ENCODE measurements at regions not wholly inside any gene's neighbourhood (a gene's known extent, or its start where the extent isn't known, plus 50 kb on each side); places are given as distances from the start of the nearest gene placed in this dataset.
A peak's percentile ranks its signal among the peaks of the same experiment; 100 is the strongest.

DNA sequence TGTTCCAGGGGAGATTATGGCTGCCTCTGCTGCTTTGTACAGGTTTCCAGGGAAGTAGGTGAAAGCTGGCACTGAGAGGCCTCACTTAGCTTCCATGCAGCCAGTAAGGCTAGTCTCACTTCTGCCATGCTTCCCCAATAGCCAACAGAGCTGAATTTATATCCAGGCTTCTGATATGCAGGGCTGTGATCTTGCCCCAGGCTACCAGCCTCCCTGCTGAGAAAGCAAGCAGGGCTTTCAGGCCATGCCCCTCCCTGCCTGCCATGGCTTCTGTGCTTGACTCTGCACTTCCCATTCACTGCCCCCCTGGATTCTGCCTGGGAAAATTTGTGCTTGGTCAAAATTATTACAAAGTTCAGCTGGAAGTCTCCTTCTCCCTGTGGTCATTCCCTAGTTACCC, 302.1 kb upstream of the FBXO33 start:
- TF ChIP-seq ZFX (IDR thresholded peaks at IDR 0.05), result no peak
- TF ChIP-seq, protein P1, sequence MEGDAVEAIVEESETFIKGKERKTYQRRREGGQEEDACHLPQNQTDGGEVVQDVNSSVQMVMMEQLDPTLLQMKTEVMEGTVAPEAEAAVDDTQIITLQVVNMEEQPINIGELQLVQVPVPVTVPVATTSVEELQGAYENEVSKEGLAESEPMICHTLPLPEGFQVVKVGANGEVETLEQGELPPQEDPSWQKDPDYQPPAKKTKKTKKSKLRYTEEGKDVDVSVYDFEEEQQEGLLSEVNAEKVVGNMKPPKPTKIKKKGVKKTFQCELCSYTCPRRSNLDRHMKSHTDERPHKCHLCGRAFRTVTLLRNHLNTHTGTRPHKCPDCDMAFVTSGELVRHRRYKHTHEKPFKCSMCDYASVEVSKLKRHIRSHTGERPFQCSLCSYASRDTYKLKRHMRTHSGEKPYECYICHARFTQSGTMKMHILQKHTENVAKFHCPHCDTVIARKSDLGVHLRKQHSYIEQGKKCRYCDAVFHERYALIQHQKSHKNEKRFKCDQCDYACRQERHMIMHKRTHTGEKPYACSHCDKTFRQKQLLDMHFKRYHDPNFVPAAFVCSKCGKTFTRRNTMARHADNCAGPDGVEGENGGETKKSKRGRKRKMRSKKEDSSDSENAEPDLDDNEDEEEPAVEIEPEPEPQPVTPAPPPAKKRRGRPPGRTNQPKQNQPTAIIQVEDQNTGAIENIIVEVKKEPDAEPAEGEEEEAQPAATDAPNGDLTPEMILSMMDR (conservative IDR thresholded peaks at IDR 0.05), result no peak
- H3K27ac ChIP-seq, result no peak overlapping the region

DNA sequence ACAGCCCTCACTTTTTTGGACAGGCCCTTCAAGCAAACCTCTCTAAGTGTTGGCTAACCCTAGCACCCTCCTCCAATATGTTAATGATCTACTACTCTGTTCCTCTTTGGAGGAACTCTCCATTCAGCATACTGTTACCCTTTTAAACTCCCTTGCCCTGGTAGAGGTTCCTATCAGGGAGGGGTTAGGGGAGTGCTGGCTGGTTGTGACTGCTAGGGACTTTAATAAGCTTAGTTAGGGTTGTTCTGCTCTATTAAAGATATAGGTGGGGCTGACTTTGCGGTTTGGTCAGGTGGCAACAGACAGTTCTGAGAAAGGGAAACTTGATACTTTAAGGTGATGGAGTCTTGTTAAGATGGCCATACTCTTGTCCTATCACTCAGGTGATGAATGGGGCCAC, 301.5 kb upstream of the FBXO33 start:
- TF ChIP-seq, protein P1 (conservative IDR thresholded peaks at IDR 0.05), result no peak
- no peak for TF ChIP-seq ZFX (IDR thresholded peaks at IDR 0.05)
- no peak overlapping the region for H3K27ac ChIP-seq

DNA sequence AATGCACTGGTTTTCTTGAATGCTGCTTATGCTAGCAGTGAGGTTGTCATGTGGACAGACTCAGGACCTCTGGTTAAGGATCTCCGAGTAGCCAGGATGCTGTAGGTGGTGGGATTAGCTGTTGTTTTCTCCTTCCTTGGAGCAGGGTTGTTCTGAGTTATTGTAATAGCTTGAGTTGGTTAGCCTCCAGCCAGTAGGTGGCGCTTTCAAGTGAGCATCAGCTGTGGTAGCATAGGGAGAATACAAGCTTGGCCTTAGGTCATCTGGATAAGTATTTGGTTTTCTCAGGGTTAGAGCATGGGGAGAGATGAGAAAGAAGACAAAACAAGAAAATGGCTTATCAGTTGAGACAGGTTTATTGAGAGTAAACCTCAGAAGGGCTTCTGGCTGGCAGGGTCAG, 299.7 kb upstream of the FBXO33 start:
- no peak for TF ChIP-seq ZFX (IDR thresholded peaks at IDR 0.05)
- TF ChIP-seq, protein P1 (conservative IDR thresholded peaks at IDR 0.05), result peak; percentile 84
- no peak overlapping the region for H3K27ac ChIP-seq

DNA sequence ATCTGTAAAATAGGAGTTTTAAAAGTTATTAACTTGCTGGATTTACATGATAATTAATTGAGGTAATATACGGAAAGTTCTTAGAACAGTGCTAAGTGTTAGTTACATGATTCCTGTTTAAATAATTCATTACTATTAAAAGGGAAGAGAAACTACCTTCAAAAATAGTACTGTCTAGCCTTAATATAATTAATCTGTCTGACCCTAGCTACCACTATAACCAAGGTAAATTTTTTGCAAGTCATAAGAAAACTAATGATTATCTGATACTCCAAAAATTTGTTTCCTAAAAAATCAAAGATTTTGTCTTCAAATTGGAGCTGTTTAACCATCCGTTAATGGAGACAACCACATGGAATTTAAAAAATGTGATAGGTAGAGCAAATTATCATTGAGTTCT, 294.3 kb upstream of the FBXO33 start:
- TF ChIP-seq ZFX (IDR thresholded peaks at IDR 0.05), result no peak
- TF ChIP-seq, protein P1 (conservative IDR thresholded peaks at IDR 0.05), result no peak
- no peak overlapping the region for H3K27ac ChIP-seq

DNA sequence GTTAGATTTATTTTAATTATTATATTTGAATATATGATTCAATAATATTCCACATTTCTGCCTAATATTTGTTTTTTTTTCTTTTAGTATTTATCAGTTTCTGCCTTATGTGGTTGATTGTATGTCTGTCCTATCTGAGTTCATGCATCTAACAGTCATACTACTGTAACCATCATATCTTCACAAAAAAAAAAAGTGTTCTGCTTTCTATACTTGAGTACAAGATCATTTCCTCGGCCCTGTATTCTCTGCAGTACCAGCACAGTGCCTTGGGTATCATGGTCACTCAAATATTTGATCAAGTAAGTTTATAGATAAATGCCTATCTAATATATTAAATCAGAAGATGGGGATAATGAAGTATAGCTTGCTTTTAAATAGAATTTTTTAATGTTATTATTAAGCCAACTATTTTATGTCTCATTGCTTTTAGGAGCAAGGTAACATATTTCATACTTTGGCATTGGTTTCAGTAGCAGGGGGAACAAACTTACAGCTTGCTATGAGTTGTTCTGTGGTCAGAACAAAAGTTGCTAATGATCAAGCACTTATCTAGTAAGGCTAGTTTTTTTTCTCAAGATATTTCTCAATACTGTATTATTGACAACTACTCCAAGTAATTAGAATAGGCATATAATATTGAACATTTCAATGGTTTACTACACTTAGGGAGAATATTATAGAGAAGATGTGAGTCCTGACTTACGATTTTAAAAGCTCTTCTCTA, 290.5 kb upstream of the FBXO33 start:
- TF ChIP-seq ZFX (IDR thresholded peaks at IDR 0.05), result no peak
- TF ChIP-seq, protein P1 (conservative IDR thresholded peaks at IDR 0.05), result no peak

DNA sequence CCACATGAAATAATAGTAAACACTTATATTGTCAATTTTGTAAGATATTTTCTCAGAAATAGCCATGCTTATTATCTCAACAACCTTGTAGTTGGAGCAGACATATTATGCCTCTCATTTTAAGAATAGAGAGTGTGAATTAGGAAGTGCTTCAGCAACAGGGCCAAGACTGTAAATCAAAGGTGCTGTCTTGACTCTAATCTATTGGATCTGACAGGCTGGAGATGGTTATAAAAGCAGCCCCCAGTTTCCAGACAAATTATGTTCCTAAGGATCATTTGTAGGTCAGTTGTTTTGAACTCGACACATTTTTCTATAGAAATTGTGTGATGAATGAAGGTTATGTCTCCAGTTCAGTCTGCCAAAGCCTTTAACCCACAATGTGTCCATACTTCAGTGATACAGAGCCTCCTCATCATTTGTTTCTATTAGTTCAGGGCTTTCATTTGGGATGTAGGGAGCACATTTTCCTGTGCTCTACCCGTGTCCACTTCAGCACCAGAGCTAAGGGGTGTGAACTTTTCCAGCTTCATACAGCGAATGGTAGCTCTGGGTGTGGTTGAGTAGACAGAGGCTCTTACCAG, 284.8 kb upstream of the FBXO33 start:
- TF ChIP-seq, protein P1 (conservative IDR thresholded peaks at IDR 0.05), result no peak
- TF ChIP-seq ZFX (IDR thresholded peaks at IDR 0.05), result no peak
- H3K27ac ChIP-seq, result no peak overlapping the region

More for the DNA sequence above, 290.5 kb upstream of the FBXO33 start:
- H3K27ac ChIP-seq, result no peak overlapping the region

DNA sequence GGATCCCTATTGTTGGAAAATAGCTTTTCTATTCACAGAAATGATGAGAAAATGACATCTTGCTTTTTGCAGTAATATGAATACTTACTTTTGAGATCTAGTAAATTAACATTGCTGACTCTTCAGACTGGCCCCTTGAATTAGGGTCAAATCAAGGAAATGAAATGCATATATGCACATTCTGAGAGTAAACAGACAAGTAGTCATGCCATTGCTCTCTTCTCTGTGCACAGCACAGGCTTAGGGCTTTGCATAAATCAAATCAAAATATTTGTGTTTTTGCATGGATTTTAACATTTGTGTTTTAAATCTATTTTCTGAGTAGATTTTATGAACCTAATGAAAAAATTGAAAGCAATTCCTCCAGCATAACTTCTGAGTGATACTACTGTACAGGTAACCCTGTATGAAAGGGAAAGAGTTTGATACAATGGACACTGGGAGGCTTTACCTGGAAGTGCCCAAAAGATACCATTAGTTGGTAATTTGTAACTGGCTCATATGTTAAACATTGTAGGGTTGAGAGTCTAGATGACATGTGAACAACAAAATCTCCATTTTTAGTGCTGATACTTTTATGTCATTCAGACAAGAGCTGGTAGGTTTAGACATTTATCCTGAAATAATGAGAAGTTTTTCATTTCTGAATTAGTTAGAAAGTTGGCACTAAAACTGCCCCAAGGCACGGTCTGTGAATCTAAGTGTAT, 280.2 kb upstream of the FBXO33 start:
- TF ChIP-seq, protein P1 (conservative IDR thresholded peaks at IDR 0.05), result no peak
- no peak for TF ChIP-seq ZFX (IDR thresholded peaks at IDR 0.05)
- no peak overlapping the region for H3K27ac ChIP-seq

Data from C4-2B (cell line).